ENCODE measurements at regions not wholly inside any gene's neighbourhood (a gene's known extent, or its start where the extent isn't known, plus 50 kb on each side); places are given as distances from the start of the nearest gene placed in this dataset.

- TF ChIP-seq CTCF (IDR thresholded peaks at IDR 0.05) (no peak), POLR2A (IDR thresholded peaks at IDR 0.05) (no peak)
These were observed 82.0 kb downstream of the CNTN3 start for GRCh38 chr3:74532446-74532845.

Data from Peyer's patch (tissue), 4 donors.